HG02763 (cell line): ENCODE measurements at regions not wholly inside any gene's neighbourhood (a gene's known extent, or its start where the extent isn't known, plus 50 kb on each side); places are given as distances from the start of the nearest gene placed in this dataset.

Source experiments
- ATAC-seq: cut with Tn5 transposase; IDR thresholded peaks from one replicate; pipeline ENCODE4 v1.9.1; 2021; ENCODE audit warnings: mild to moderate bottlenecking, moderate library complexity; ENCODE audit not compliant: unreplicated experiment

DNA sequence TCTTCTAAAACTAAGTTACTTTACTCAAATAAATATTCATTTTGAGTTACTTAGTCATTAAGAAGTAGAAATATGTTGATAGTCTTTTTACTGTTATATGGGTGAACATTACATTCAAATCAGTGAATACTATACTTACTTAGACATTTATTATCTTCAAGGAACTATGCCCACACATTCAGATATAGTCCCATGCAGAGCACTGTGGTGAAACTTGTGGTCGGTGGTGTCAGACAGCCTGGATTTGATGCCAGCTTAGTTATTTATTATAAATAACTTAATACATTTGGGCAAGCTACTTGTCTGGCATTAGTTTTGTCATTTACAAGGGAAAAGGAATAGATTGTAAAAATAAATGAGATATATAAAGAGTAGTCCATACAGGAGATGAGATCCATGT lies 149.5 kb downstream of the RAP2B start:
- ATAC-seq = no peak

DNA sequence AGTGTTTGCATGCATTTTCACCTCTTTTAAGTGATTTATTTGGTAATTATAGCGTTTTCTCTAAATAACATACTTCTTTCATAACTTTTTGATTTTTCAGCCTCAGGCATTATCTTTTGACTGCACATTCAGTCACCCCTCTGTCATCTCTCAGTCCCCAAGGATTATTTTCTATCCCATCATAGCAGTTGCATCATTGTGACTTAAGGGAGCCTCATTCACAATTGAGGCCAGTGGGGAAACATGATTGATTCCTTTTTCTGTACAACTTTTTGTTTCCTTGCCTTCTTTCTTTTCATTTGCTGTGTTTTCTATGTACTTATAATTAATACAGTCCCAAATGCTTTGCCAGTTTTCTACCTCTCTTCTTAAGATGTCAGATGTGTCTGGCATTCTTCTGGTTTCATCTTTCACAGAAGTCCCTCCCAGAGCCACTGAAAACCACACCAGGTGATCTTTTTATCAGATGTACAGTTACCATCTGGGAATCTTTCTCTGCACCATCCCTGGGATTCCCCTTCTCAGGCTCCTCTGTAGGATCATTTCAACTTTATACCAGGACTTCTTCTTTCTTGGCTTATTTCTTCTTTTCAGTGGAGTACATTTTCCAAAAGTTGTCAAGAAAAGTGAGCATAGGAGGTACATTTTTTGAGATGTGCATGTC lies 151.4 kb downstream of the RAP2B start:
- ATAC-seq = no peak

- no peak for ATAC-seq
Observed at GRCh38 chr3:153314038-153314437, 152.0 kb downstream of the RAP2B start.

DNA sequence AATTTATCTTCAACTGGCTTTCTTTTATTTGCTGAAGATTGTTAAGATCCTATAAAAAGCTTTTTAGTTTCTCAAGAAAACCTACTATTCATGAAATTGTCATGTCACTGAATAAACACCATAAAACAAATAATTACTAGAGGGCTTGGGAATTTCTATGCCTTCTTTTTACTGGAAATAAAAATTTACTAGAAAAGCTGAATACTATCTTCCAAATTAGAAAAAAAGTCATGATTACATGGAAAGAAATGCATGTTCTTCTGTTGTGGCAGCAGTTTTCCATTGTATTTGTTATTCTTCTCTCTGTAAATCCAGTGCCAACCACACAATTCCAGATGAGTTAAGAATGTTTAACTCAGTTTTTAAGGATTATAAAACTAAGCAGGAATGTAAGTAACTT lies 153.8 kb downstream of the RAP2B start:
- no peak for ATAC-seq

DNA sequence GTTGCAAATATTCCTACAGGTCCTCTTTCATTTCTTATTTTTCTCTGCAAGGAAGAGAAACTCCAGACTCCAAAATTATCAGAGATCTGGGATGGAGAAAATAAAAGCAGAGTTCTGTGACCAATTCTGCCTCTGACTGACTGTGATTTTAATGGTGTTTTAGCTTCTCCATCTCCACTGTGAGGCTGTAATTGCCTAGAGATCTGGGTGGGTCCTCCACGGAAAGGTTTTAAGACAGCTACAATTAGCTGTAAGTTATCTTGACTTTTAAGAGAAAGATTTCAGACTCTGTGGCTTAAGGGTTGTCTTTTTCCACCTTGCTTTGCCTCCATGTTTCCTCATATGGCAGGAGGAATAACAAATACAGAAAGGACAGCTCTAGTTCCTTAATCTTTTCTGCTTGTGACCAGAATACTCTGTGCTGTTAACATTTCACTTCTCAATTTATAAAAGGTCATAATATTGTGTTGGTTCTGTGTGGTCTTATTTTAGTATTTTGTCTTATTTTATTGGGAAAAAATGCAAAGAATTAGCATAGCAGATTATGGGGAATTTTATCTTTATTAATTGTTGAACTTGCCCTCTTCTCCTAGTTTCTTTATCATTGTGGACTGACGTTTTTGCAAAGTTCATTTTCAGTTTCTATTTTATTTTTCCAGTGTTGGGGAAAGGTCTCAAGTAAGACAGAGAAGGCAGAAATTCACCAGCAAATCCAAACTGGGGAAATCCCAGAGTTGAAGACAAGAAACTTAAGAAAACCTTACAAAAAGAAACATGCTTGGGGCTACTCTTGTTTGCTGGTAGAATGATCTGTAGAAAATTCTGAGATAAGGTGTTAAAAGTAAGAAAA lies 157.9 kb downstream of the RAP2B start:
- ATAC-seq = no peak

GRCh38 chr3:153320585-153321128 lies 158.6 kb downstream of the RAP2B start:
- no peak for ATAC-seq

DNA sequence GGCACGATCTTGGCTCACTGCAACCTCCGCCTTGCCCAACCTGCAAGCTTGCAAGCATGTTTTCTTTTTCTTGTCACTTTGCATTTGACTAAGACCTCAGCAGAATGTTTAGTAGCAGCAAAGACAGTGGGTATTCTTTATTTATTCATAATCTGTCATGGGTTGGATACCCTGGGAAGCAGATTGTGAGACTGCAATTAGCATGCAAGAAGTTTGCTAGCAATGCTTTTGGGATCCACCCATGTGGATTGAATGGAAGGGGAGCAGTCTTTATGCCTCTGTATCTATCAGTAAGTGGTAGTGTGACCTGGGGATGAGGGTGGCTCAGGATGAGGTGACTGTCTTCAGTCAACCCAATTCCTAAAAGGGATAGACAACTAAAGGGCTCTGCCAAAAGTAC lies 166.7 kb downstream of the RAP2B start:
- no peak for ATAC-seq

DNA sequence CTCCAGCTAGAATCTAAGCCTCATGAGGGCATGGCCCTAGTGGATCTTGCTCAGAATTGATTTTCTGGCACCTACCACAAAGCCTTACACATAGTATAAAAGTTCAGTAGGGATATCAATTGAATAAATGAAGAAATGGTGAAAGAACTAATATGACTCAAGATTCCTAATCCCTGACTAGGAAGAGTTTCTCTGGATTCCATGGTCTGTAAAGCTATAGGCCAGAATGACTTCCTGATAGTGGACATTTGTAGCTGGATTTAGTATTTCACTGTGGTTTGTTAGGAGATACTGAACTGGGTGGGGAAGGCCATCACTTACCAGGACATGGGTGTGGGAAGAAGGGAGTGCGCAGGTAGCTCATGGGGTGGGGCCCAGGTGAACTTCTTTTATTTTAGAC lies 168.9 kb downstream of the RAP2B start:
- ATAC-seq = no peak

DNA sequence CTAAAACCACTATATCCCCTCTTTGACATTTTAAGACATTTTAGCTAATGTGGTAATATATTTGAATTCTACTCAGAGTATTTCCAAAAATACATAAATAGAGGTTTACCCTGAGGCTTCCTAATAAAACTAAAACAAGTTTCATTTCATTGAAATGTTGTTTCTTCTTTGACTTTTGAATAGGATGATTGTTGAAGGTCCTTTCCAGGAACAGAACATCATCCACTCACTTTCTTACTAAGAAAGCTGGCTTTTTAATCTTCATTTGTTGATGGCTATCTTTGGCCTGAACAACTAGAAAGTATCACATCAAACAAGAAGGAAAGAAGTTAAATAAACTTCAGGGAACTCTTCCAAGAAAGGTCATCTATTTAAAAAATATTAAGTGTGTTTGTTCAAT lies 169.7 kb downstream of the RAP2B start:
- ATAC-seq = no peak

GRCh38 chr3:153334558-153334957 lies 172.5 kb downstream of the RAP2B start:
- no peak for ATAC-seq

- no peak for ATAC-seq
Observed at GRCh38 chr3:153337369-153337768, 175.3 kb downstream of the RAP2B start.

GRCh38 chr3:153338487-153338886 lies 176.5 kb downstream of the RAP2B start:
- no peak for ATAC-seq

- no peak for ATAC-seq
Observed at GRCh38 chr3:153339065-153339464, 177.0 kb downstream of the RAP2B start.

- no peak for ATAC-seq
Observed at GRCh38 chr3:153343988-153344782, 182.2 kb downstream of the RAP2B start.

- ATAC-seq = no peak
Observed at GRCh38 chr3:153348457-153349107, 186.6 kb downstream of the RAP2B start.

DNA sequence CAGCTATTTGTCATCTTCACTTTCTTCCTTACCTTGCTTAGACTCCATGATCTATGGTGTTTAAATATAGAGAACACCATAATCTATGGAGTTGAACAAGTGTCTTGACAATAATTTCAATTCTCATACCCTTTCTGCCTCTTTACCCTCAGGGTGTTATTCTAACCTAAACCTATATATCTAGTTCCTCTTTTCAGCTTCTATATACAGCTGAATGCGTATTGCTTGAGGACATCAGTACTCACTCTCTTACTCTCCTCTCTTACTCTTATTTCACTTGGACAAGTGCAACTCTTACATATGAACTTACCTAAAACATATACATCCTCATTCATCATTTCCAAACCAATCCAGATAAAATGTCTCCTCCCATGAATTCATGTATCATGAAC lies 187.1 kb downstream of the RAP2B start:
- peak; percentile 56 for ATAC-seq

DNA sequence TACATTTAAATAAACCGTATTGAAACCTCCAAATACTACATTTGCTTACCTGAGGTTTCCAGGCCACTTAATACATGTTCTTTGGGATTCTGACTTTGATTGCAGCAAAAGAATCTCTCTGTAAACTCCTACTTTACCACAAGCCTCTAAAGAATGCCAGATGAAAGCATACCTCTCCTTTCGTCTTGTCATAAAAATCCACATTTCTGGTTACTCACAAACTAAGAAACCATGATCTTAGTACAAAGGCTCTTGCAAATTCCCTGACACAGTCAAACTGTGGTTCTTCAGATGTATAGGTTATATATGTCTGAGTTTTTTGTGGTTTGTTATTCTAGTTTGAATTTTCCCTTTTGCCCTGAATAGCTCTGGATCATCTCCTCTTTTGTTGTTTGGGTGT lies 188.4 kb downstream of the RAP2B start:
- no peak for ATAC-seq

GRCh38 chr3:153354641-153355040 lies 192.6 kb downstream of the RAP2B start:
- ATAC-seq = no peak

- ATAC-seq = no peak
Observed at GRCh38 chr3:153355559-153355958, 193.5 kb downstream of the RAP2B start.

- ATAC-seq = no peak
Observed at GRCh38 chr3:153356908-153357307, 194.9 kb downstream of the RAP2B start.

GRCh38 chr3:153357436-153357835 lies 195.4 kb downstream of the RAP2B start:
- ATAC-seq = no peak
